MM.1S (cell line): ENCODE measurements at regions not wholly inside any gene's neighbourhood (a gene's known extent, or its start where the extent isn't known, plus 50 kb on each side); places are given as distances from the start of the nearest gene placed in this dataset.

Experiments
- CTCF ChIP-seq: fragments of 300-600 bp; sonication (generic); IDR thresholded peaks from 2 replicates; pipeline ENCODE4 v1.5.1; 2016; ENCODE audit warnings: antibody characterized with exemption, low read length, mixed read lengths
- EZH2 ChIP-seq: fragments of 300-600 bp; sonication (generic); optimal IDR thresholded peaks from 2 replicates; pipeline ENCODE3; 2017; ENCODE audit warnings: low read depth, mild to moderate bottlenecking, antibody characterized with exemption, low read length, mixed read lengths

- no peak for TF ChIP-seq CTCF
- no peak for TF ChIP-seq EZH2
Observed at GRCh38 chr1:70864302-70864701, 183.3 kb downstream of the PTGER3 start.
